Erythroblast (primary cell): ENCODE measurements at regions not wholly inside any gene's neighbourhood (a gene's known extent, or its start where the extent isn't known, plus 50 kb on each side); places are given as distances from the start of the nearest gene placed in this dataset.

Experiments
- GATA1 ChIP-seq: IDR thresholded peaks from 2 replicates; pipeline ENCODE4 v1.6.1; 2011; ENCODE audit warnings: low read depth, mild to moderate bottlenecking, control low read depth, low read length, moderate library complexity
- POLR2A ChIP-seq: IDR thresholded peaks from 2 replicates; pipeline ENCODE4 v1.6.1; 2011; ENCODE audit warnings: mild to moderate bottlenecking, low read length

DNA sequence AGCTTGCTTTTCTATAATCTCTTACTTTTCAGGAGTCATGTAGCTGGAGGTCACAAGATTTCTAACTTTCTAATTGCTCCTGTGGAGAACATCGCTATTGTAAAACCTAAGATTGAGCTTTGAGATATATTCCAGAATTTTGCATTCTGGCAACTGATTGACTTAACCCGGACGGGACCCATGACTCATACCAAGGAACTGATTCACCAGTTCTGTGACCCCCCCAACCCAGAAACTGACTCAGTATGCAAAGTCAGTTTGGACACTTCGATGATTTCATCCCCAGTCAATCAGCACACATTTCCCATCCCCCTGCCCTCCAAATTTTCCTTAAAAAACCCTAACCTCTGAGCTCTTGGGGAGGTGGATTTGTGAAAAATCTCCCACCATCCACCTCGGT is 396.5 kb upstream of the GBE1 start:
- TF ChIP-seq POLR2A (no peak), GATA1 (no peak)
